SK-N-SH (cell line): ENCODE measurements at regions not wholly inside any gene's neighbourhood (a gene's known extent, or its start where the extent isn't known, plus 50 kb on each side); places are given as distances from the start of the nearest gene placed in this dataset.

Experiments
- CTCF ChIP-seq: fragments of 200-600 bp; sonication (generic); IDR thresholded peaks from 2 replicates; pipeline ENCODE4 v1.6.1; 2017; ENCODE audit warnings: antibody characterized with exemption, mild to moderate bottlenecking, moderate library complexity
- ELF1 ChIP-seq: IDR thresholded peaks from 2 replicates; pipeline ENCODE4 v1.4.0; 2012
- GABPA ChIP-seq: IDR thresholded peaks from 2 replicates; pipeline ENCODE4 v1.4.0; 2012; ENCODE audit warnings: low read depth, mild to moderate bottlenecking
- RXRA ChIP-seq: IDR thresholded peaks from 2 replicates; pipeline ENCODE4 v1.4.0; 2012; ENCODE audit warnings: low read depth, mild to moderate bottlenecking, borderline replicate concordance
- SMC3 ChIP-seq: IDR thresholded peaks from 2 replicates; pipeline ENCODE4 v1.6.1; 2012; ENCODE audit warnings: low read depth, low read length, improper control_type of control experiment
- TAF1 ChIP-seq: IDR thresholded peaks from 2 replicates; pipeline ENCODE4 v1.6.1; 2012; ENCODE audit warnings: low read depth, mild to moderate bottlenecking, low read length, moderate library complexity, borderline replicate concordance

- TF ChIP-seq CTCF = no peak
- TF ChIP-seq GABPA = no peak
- no peak for TF ChIP-seq RXRA
- no peak for TF ChIP-seq TAF1
- TF ChIP-seq ELF1 = no peak
- no peak for TF ChIP-seq SMC3
These were observed 87.6 kb downstream of the GPR65 start for GRCh38 chr14:88092529-88092928.
